B cell (primary cell): ENCODE measurements at regions not wholly inside any gene's neighbourhood (a gene's known extent, or its start where the extent isn't known, plus 50 kb on each side); places are given as distances from the start of the nearest gene placed in this dataset.
"Not testable (repeated sequence)": the region's sequence is repeated elsewhere in the genome, so short reads cannot be mapped to it uniquely, and the experiment has no call there.

Experiments used
- ATAC-seq: fragments of 200-7000 bp; cut with Tn5 transposase; one replicate; pipeline ENCODE4 v1.10.0; 2021; ENCODE audit warnings: low read depth, mild to moderate bottlenecking, moderate number of reproducible peaks, moderate library complexity
- CTCF ChIA-PET: fragments of 350-600 bp; sonication (Branson Sonifier 250); formaldehyde crosslinking; loops from one replicate; lab custom pipeline; 2021; ENCODE audit warnings: antibody characterized with exemption, inconsistent platforms; lab: Charles Lee
- POLR2A ChIA-PET: fragments of 350-600 bp; sonication (Branson Sonifier 250); formaldehyde crosslinking; loops from one replicate; lab custom pipeline; 2021; ENCODE audit warnings: antibody characterized with exemption; lab: Charles Lee
- DNase-seq: peaks from one replicate; pipeline ENCODE4 v3.0.0; 2013
- H2AFZ ChIP-seq: 2 replicates; pipeline ENCODE4 v1.6.1; 2012; ENCODE audit warnings: mild to moderate bottlenecking, low read depth, low read length; ENCODE audit not compliant: insufficient read depth, poor library complexity, severe bottlenecking
- H3K27ac ChIP-seq, 2 donors: 1 replicate in 1 of 2; 2 replicates in 1 of 2; pipeline ENCODE4 v1.5.1; 2012 to 2013; ENCODE audit warnings: low read length in 2 of 2, mild to moderate bottlenecking in 2 of 2, moderate library complexity in 1 of 2
- H3K27me3 ChIP-seq, 4 experiments: fragments of 200-600 bp in 1 of 4; sonication (generic) in 1 of 4; replicated peaks in 1 of 4; 1 replicate in 2 of 4; 2 replicates in 2 of 4; pipeline versions ENCODE4 v1.6.1 to v1.7.0; 2013 to 2016; ENCODE audit warnings: low read length in 3 of 4, mild to moderate bottlenecking in 2 of 4, mixed read lengths in 1 of 4, moderate library complexity in 1 of 4; ENCODE audit not compliant: insufficient read depth in 4 of 4, control insufficient read depth in 3 of 4; ENCODE audit errors: control extremely low read depth in 1 of 4
- H3K36me3 ChIP-seq, 2 experiments: replicated peaks in 1 of 2; 1 replicate in 1 of 2; 2 replicates in 1 of 2; pipeline versions ENCODE4 v1.6.1 to v1.7.1; 2013; ENCODE audit warnings: low read length in 1 of 2; ENCODE audit not compliant: insufficient read depth in 2 of 2, control insufficient read depth in 1 of 2; ENCODE audit errors: control extremely low read depth in 1 of 2, extremely low read depth in 1 of 2
- H3K4me1 ChIP-seq, 2 donors: fragments of 200-600 bp in 1 of 2; sonication (generic) in 1 of 2; 1 replicate in 1 of 2; 2 replicates in 1 of 2; pipeline versions ENCODE4 v1.5.1 to v1.6.1; 2013 to 2017; ENCODE audit warnings: low read length in 2 of 2; ENCODE audit not compliant: control insufficient read depth in 2 of 2, insufficient read depth in 2 of 2
- H3K4me2 ChIP-seq: replicated peaks from 2 replicates; pipeline ENCODE3; 2012; ENCODE audit warnings: mild to moderate bottlenecking, low read depth, low read length; ENCODE audit not compliant: poor library complexity, severe bottlenecking
- H3K4me3 ChIP-seq, 5 experiments: fragments of 200-600 bp in 1 of 5; sonication (generic) in 1 of 5; 1 replicate in 3 of 5; 2 replicates in 2 of 5; pipeline versions ENCODE4 v1.5.1 to v1.7.0; 2011 to 2016; ENCODE audit warnings: low read length in 4 of 5, mild to moderate bottlenecking in 4 of 5, low read depth in 2 of 5, control low read depth in 1 of 5, moderate library complexity in 1 of 5; ENCODE audit not compliant: insufficient read depth in 1 of 5; ENCODE audit errors: control extremely low read depth in 1 of 5, extremely low read depth in 1 of 5
- H3K79me2 ChIP-seq: fragments of 200-600 bp; sonication (generic); one replicate; pipeline ENCODE4 v1.6.0; 2016; ENCODE audit warnings: low read length; ENCODE audit not compliant: control insufficient read depth, insufficient read depth
- H3K9ac ChIP-seq: fragments of 200-600 bp; sonication (generic); 2 replicates; pipeline ENCODE4 v1.6.1; 2017; ENCODE audit warnings: mild to moderate bottlenecking, low read length, moderate library complexity
- H3K9me3 ChIP-seq, 3 donors: one replicate each; pipeline versions ENCODE4 v1.6.1 to v1.7.1; 2013; ENCODE audit warnings: low read length in 2 of 3; ENCODE audit not compliant: control insufficient read depth in 2 of 3, insufficient read depth in 1 of 3; ENCODE audit errors: control extremely low read depth in 1 of 3
- H4K20me1 ChIP-seq: 2 replicates; pipeline ENCODE4 v1.6.0; 2012; ENCODE audit warnings: mild to moderate bottlenecking, low read length; ENCODE audit not compliant: insufficient read depth, control insufficient read depth, poor library complexity, severe bottlenecking
- H3K27ac Mint-ChIP-seq: one replicate; pipeline ENCODE4 v1.8.0; 2021; ENCODE audit warnings: mixed read lengths
- H3K27me3 Mint-ChIP-seq: one replicate; pipeline ENCODE4 v1.8.0; 2021; ENCODE audit warnings: mixed read lengths
- H3K4me1 Mint-ChIP-seq: one replicate; pipeline ENCODE4 v1.8.0; 2021; ENCODE audit warnings: mixed read lengths
- H3K4me3 Mint-ChIP-seq: one replicate; pipeline ENCODE4 v1.8.0; 2021; ENCODE audit warnings: mixed read lengths
- H3K9me3 Mint-ChIP-seq: one replicate; pipeline ENCODE4 v1.8.0; 2022; ENCODE audit warnings: mixed read lengths; ENCODE audit not compliant: insufficient read depth
- EZH2 ChIP-seq: IDR thresholded peaks from 2 replicates; pipeline ENCODE4 v1.6.1; 2012; ENCODE audit warnings: borderline replicate concordance, low read depth, mild to moderate bottlenecking, moderate library complexity, low read length; ENCODE audit not compliant: insufficient read depth, poor library complexity, severe bottlenecking
- WGBS: methylation state at CpG from one replicate; pipeline ENCODE4 v1.1.5; 2013; ENCODE audit warnings: missing lambda C conversion rate; ENCODE audit not compliant: insufficient coverage; 5-methylcytosine and 5-hydroxymethylcytosine counted together
- intact Hi-C: fragments of 100-400 bp; cut with micrococcal nuclease; formaldehyde crosslinking; loops from one replicate; pipeline ENCODE4 v1.10.0; 2022
- TF ChIP-seq, protein P1 (sequence below): fragments of 200-600 bp; IDR thresholded peaks from one replicate; pipeline ENCODE4 v1.8.0; 2022; ENCODE audit warnings: antibody characterized with exemption, mild to moderate bottlenecking

DNA sequence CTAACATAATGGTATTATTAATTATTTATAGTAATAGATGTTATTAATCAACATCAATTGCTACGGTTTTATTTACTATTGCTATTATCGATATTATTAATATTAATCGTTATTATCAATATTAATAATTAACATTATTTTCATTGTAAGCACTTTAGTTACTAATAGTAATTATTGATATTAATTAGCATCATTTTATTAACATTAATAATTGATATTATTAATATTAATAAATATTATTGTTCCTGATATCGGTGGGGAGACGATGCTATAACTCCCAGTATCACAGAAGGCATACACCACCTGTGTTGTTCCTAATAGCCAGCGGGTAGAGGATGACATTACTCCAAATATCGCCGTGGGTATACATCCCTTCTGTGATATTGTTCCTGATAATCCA lies 335.5 kb downstream of the MEX3B start:
- H3K9me3 ChIP-seq: no peaks in the 10 kb centered on the region
- no peak for TF ChIP-seq EZH2
- TF ChIP-seq, protein P1, sequence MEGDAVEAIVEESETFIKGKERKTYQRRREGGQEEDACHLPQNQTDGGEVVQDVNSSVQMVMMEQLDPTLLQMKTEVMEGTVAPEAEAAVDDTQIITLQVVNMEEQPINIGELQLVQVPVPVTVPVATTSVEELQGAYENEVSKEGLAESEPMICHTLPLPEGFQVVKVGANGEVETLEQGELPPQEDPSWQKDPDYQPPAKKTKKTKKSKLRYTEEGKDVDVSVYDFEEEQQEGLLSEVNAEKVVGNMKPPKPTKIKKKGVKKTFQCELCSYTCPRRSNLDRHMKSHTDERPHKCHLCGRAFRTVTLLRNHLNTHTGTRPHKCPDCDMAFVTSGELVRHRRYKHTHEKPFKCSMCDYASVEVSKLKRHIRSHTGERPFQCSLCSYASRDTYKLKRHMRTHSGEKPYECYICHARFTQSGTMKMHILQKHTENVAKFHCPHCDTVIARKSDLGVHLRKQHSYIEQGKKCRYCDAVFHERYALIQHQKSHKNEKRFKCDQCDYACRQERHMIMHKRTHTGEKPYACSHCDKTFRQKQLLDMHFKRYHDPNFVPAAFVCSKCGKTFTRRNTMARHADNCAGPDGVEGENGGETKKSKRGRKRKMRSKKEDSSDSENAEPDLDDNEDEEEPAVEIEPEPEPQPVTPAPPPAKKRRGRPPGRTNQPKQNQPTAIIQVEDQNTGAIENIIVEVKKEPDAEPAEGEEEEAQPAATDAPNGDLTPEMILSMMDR: no peak
- CTCF ChIA-PET: no interaction called here
- Mint-ChIP-seq H3K4me1 (no peaks in the 10 kb centered on the region), H3K9me3 (no peaks in the 10 kb centered on the region), H3K27me3 (peaks cover 3% of the 10 kb centered on the region), H3K4me3 (no peak overlapping the region), H3K27ac (no peak overlapping the region)
- ATAC-seq (no peak), DNase-seq (no peak)
- peaks cover 0 to 2% (median 0%) of the 10 kb centered on the region in 4 experiments for H3K27me3 ChIP-seq
- H3K36me3 ChIP-seq: no peaks in the 10 kb centered on the region
- POLR2A ChIA-PET: no interaction called here
- no peaks in the 10 kb centered on the region for H3K79me2 ChIP-seq
- WGBS: no CpG with 5 or more reads among the region's 8 CpGs
- H2AFZ ChIP-seq: no peak overlapping the region
- no peak overlapping the region for H3K9ac ChIP-seq
- no peak overlapping the region for H3K4me3 ChIP-seq
- H3K4me1 ChIP-seq: no peaks in the 10 kb centered on the region
- no peak overlapping the region for H3K27ac ChIP-seq
- H3K4me2 ChIP-seq: no peak overlapping the region
- intact Hi-C loops: no loop called here
- no peaks in the 10 kb centered on the region for H4K20me1 ChIP-seq

DNA sequence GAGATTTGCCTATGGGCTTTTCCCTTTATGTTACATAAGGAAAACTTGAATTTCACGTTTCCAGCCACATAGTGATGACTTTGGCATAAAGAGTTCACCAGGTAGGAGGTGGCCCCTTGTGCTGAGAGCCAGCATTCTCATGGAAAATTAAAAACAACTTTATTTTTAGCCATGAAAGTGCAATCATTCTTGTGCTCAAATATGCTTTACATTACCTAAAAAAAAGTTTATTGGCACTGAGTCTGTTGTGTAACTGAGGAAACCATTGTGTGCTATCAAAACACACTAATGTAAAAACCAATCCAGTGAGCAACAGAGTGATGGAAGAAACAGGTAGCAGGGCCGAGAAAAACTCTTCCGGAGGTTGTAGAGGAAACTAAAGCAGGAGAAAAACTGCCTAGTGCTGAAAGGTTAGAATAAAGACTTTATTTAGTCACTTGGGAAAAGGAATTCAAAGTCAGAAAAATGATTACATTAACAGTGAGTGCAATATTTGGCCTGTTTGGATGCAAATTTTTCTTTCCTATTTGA lies 332.9 kb upstream of the TMC3 start:
- H3K4me3 ChIP-seq, DNase-seq, intact Hi-C loops, H3K9ac ChIP-seq, H3K4me1 ChIP-seq, H3K36me3 ChIP-seq, H2AFZ ChIP-seq, H3K9me3 ChIP-seq, H3K4me1 Mint-ChIP-seq, H3K27ac ChIP-seq, H4K20me1 ChIP-seq, H3K79me2 ChIP-seq, H3K9me3 Mint-ChIP-seq, POLR2A ChIA-PET, H3K27me3 ChIP-seq, ATAC-seq, H3K27ac Mint-ChIP-seq, H3K27me3 Mint-ChIP-seq, CTCF ChIA-PET, H3K4me2 ChIP-seq, H3K4me3 Mint-ChIP-seq: not testable (repeated sequence)
- WGBS: no CpG with 5 or more reads among the region's 3 CpGs

DNA sequence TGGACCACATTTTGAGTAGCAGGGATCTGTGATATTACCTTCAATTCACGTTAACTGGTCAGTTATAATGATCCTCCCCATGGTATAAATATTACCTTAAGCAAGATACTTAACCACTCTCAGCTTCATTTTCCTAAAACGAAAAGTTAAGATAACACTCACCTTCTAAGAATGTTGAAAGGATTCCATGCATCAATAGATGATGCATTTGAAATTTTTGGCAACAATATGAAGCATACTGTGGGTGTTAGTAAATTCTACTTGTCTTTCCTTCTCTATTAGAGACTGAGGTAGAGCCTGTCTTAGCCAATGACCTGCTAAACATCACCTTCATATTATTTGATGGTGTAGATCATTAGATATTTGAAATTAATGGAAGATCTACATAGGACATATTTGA lies 331.7 kb upstream of the TMC3 start:
- H3K4me1 Mint-ChIP-seq, H2AFZ ChIP-seq, H3K9ac ChIP-seq, POLR2A ChIA-PET, H3K4me3 ChIP-seq, H3K36me3 ChIP-seq, H3K27ac Mint-ChIP-seq, H3K9me3 Mint-ChIP-seq, H3K27ac ChIP-seq, intact Hi-C loops, ATAC-seq, CTCF ChIA-PET, H3K27me3 ChIP-seq, H3K4me2 ChIP-seq, H3K9me3 ChIP-seq, H4K20me1 ChIP-seq, H3K27me3 Mint-ChIP-seq, H3K4me3 Mint-ChIP-seq, H3K4me1 ChIP-seq, DNase-seq, H3K79me2 ChIP-seq: not testable (repeated sequence)
- WGBS: no CpG with 5 or more reads among the region's 2 CpGs
